ENCODE measurements at regions not wholly inside any gene's neighbourhood (a gene's known extent, or its start where the extent isn't known, plus 50 kb on each side); places are given as distances from the start of the nearest gene placed in this dataset.

GRCh38 chr9:115261656-115262081 is 143.7 kb upstream of the TNC start:
- TF ChIP-seq EZH2phosphoT487 (conservative IDR thresholded peaks at IDR 0.05; ENCODE audit: low read length) (no peak), CTCF (IDR thresholded peaks at IDR 0.05; ENCODE audit: insufficient read depth, low read length, poor library complexity, severe bottlenecking) (no peak)
- Histone ChIP-seq H3K79me2 (ENCODE audit: insufficient read depth, low read length) (no peaks in the 10 kb centered on the region), H3K4me2 (ENCODE audit: low read depth, low read length, poor library complexity, severe bottlenecking) (no peak overlapping the region), H3F3A (ENCODE audit: insufficient read depth) (no peaks in the 10 kb centered on the region), H3K9me3 (ENCODE audit: insufficient read depth, low read length) (no peaks in the 10 kb centered on the region), H3K9me2 (replicated peaks; ENCODE audit: insufficient read depth, low read length) (no peaks in the 10 kb centered on the region), H2AFZ (ENCODE audit: low read depth, low read length, severe bottlenecking) (no peak overlapping the region), H3K27ac (ENCODE audit: low read depth, low read length) (no peak overlapping the region), H3K9ac (ENCODE audit: low read length) (no peak overlapping the region), H3K27me3 (ENCODE audit: low read length) (no peaks in the 10 kb centered on the region), H3K4me3 (ENCODE audit: insufficient read depth, low read length, poor library complexity, severe bottlenecking) (no peak overlapping the region), H3K36me3 (ENCODE audit: low read length) (no peaks in the 10 kb centered on the region), H4K20me1 (ENCODE audit: low read depth, low read length) (no peaks in the 10 kb centered on the region)

GRCh38 chr9:115262477-115262876 is 144.5 kb upstream of the TNC start:
- Histone ChIP-seq H3K4me3 (ENCODE audit: insufficient read depth, low read length, poor library complexity, severe bottlenecking) (no peak overlapping the region), H3K9ac (ENCODE audit: low read length) (no peak overlapping the region), H3K27ac (ENCODE audit: low read depth, low read length) (no peak overlapping the region), H3K9me3 (ENCODE audit: insufficient read depth, low read length) (no peaks in the 10 kb centered on the region), H3K79me2 (ENCODE audit: insufficient read depth, low read length) (no peaks in the 10 kb centered on the region), H4K20me1 (ENCODE audit: low read depth, low read length) (no peaks in the 10 kb centered on the region), H3K36me3 (ENCODE audit: low read length) (no peaks in the 10 kb centered on the region), H3K9me2 (replicated peaks; ENCODE audit: insufficient read depth, low read length) (no peaks in the 10 kb centered on the region), H3K27me3 (ENCODE audit: low read length) (no peaks in the 10 kb centered on the region), H3F3A (ENCODE audit: insufficient read depth) (no peaks in the 10 kb centered on the region), H2AFZ (ENCODE audit: low read depth, low read length, severe bottlenecking) (no peak overlapping the region), H3K4me2 (ENCODE audit: low read depth, low read length, poor library complexity, severe bottlenecking) (no peak overlapping the region)
- TF ChIP-seq CTCF (IDR thresholded peaks at IDR 0.05; ENCODE audit: insufficient read depth, low read length, poor library complexity, severe bottlenecking) (no peak), EZH2phosphoT487 (conservative IDR thresholded peaks at IDR 0.05; ENCODE audit: low read length) (no peak)

DNA sequence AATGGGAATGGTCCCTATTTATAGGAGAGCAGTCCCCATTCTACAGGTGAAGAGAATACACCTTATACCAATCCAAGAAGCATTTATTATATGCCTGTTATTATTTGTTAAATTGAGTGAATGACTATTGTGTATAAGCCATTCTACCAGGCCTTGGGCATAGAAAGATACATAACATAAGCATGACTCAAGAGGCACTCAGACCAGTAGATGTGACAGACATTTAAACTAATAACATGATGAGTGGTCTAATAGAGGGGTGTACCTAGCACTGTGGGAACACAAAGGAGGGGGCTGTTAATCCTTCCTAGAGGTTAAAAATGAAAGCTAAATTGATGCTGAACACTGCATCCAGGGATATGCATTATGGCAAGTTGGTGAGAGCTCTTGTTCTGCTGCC is 145.0 kb upstream of the TNC start:
- TF ChIP-seq CTCF (IDR thresholded peaks at IDR 0.05; ENCODE audit: insufficient read depth, low read length, poor library complexity, severe bottlenecking) (no peak), EZH2phosphoT487 (conservative IDR thresholded peaks at IDR 0.05; ENCODE audit: low read length) (no peak)
- H3K4me2 ChIP-seq (ENCODE audit: low read depth, low read length, poor library complexity, severe bottlenecking), result no peak overlapping the region
- H3K27me3 ChIP-seq (ENCODE audit: low read length), result no peaks in the 10 kb centered on the region
- H3K9me2 ChIP-seq (replicated peaks; ENCODE audit: insufficient read depth, low read length), result no peaks in the 10 kb centered on the region
- H4K20me1 ChIP-seq (ENCODE audit: low read depth, low read length), result no peaks in the 10 kb centered on the region
- H3K27ac ChIP-seq (ENCODE audit: low read depth, low read length), result no peak overlapping the region
- no peaks in the 10 kb centered on the region for H3K9me3 ChIP-seq (ENCODE audit: insufficient read depth, low read length)
- no peak overlapping the region for H3K9ac ChIP-seq (ENCODE audit: low read length)
- H2AFZ ChIP-seq (ENCODE audit: low read depth, low read length, severe bottlenecking), result no peak overlapping the region
- H3F3A ChIP-seq (ENCODE audit: insufficient read depth), result no peaks in the 10 kb centered on the region
- H3K4me3 ChIP-seq (ENCODE audit: insufficient read depth, low read length, poor library complexity, severe bottlenecking), result no peak overlapping the region
- no peaks in the 10 kb centered on the region for H3K36me3 ChIP-seq (ENCODE audit: low read length)
- H3K79me2 ChIP-seq (ENCODE audit: insufficient read depth, low read length), result no peaks in the 10 kb centered on the region
